ENCODE measurements at regions not wholly inside any gene's neighbourhood (a gene's known extent, or its start where the extent isn't known, plus 50 kb on each side); places are given as distances from the start of the nearest gene placed in this dataset.

- H3K4me3 ChIP-seq = no peak overlapping the region
- no peaks in the 10 kb centered on the region for H3K27me3 ChIP-seq
- H3K9me3 ChIP-seq = no peaks in the 10 kb centered on the region
- TF ChIP-seq CTCF (IDR thresholded peaks at IDR 0.05) (no peak), POLR2A (IDR thresholded peaks at IDR 0.05) (no peak)
- intact Hi-C loops (cut with DNase I) = no loop called here
- DNase-seq (no peak), ATAC-seq (no peak)
- WGBS (ENCODE audit: insufficient coverage, low coverage, low lambda C conversion rate, missing lambda C conversion rate) = 55% methylated on average over 3 of the region's 3 CpGs
- H3K36me3 ChIP-seq = no peaks in the 10 kb centered on the region
- H3K4me1 ChIP-seq = no peaks in the 10 kb centered on the region
- H3K27ac ChIP-seq = no peak overlapping the region
These were observed 1272.0 kb downstream of the HACE1 start for GRCh38 chr6:103587722-103588121.

GRCh38 chr6:103578115-103578514 lies 1281.6 kb downstream of the HACE1 start:
- H3K4me3 ChIP-seq = no peak overlapping the region
- ATAC-seq (no peak), DNase-seq (no peak)
- no peaks in the 10 kb centered on the region for H3K27me3 ChIP-seq
- WGBS (ENCODE audit: insufficient coverage, low coverage, low lambda C conversion rate, missing lambda C conversion rate) = 58% methylated on average over 3 of the region's 3 CpGs
- H3K27ac ChIP-seq = no peak overlapping the region
- no peaks in the 10 kb centered on the region for H3K36me3 ChIP-seq
- no peak for TF ChIP-seq CTCF (IDR thresholded peaks at IDR 0.05)
- TF ChIP-seq POLR2A (IDR thresholded peaks at IDR 0.05) = no peak
- intact Hi-C loops (cut with DNase I) = no loop called here
- peaks cover 0 to 7% (median 0%) of the 10 kb centered on the region in 4 donors for H3K4me1 ChIP-seq
- no peaks in the 10 kb centered on the region for H3K9me3 ChIP-seq

GRCh38 chr6:103570431-103570830 lies 1289.3 kb downstream of the HACE1 start:
- no peak for ATAC-seq
- 75% methylated on average over 2 of the region's 2 CpGs for WGBS (ENCODE audit: insufficient coverage, low coverage, low lambda C conversion rate, missing lambda C conversion rate)
- H3K36me3 ChIP-seq = no peaks in the 10 kb centered on the region

GRCh38 chr6:103554911-103555310 lies 1304.8 kb downstream of the HACE1 start:
- Histone ChIP-seq H3K4me1 (no peaks in the 10 kb centered on the region), H3K27me3 (no peaks in the 10 kb centered on the region), H3K36me3 (no peaks in the 10 kb centered on the region), H3K4me3 (no peak overlapping the region), H3K27ac (no peak overlapping the region), H3K9me3 (no peaks in the 10 kb centered on the region)
- ATAC-seq (no peak), DNase-seq (no peak)
- no peak for TF ChIP-seq CTCF (IDR thresholded peaks at IDR 0.05)
- TF ChIP-seq POLR2A (IDR thresholded peaks at IDR 0.05) = no peak
- intact Hi-C loops (cut with DNase I) = no loop called here

More at GRCh38 chr6:103570431-103570830, 1289.3 kb downstream of the HACE1 start:
- no peak for DNase-seq
- Histone ChIP-seq H3K4me1 (no peaks in the 10 kb centered on the region), H3K27me3 (no peaks in the 10 kb centered on the region), H3K9me3 (no peaks in the 10 kb centered on the region), H3K4me3 (no peak overlapping the region), H3K27ac (no peak overlapping the region)
- TF ChIP-seq CTCF (IDR thresholded peaks at IDR 0.05) (no peak), POLR2A (IDR thresholded peaks at IDR 0.05) (no peak)
- intact Hi-C loops (cut with DNase I) = no loop called here

GRCh38 chr6:103538381-103538780 lies 1321.3 kb downstream of the HACE1 start:
- 30% methylated on average over 1 of the region's 1 CpG for whole genome bisulfite sequencing (ENCODE audit: insufficient coverage, low coverage, low lambda C conversion rate, missing lambda C conversion rate)
- TF ChIP-seq POLR2A (IDR thresholded peaks at IDR 0.05) (no peak), CTCF (IDR thresholded peaks at IDR 0.05) (no peak)
- intact Hi-C loops (cut with DNase I) = no loop called here

More at GRCh38 chr6:103538381-103538780, 1321.3 kb downstream of the HACE1 start:
- Histone ChIP-seq H3K4me1 (no peaks in the 10 kb centered on the region), H3K4me3 (no peak overlapping the region), H3K27me3 (no peaks in the 10 kb centered on the region), H3K36me3 (no peaks in the 10 kb centered on the region), H3K9me3 (no peaks in the 10 kb centered on the region), H3K27ac (no peak overlapping the region)
- no peak for DNase-seq
- no peak for ATAC-seq
